AG10803 (cell line): ENCODE measurements at regions not wholly inside any gene's neighbourhood (a gene's known extent, or its start where the extent isn't known, plus 50 kb on each side); places are given as distances from the start of the nearest gene placed in this dataset.
"Not testable (repeated sequence)": the region's sequence is repeated elsewhere in the genome, so short reads cannot be mapped to it uniquely, and the experiment has no call there.

Source experiments
- DNase-seq: peaks from one replicate; pipeline ENCODE4 v3.0.0; 2010; ENCODE audit warnings: low read depth
- H3K4me3 ChIP-seq: 2 replicates; pipeline ENCODE4 v1.5.1; 2011; ENCODE audit warnings: mild to moderate bottlenecking, low read length, control low read depth
- CTCF ChIP-seq: conservative IDR thresholded peaks from 2 replicates; pipeline ENCODE4 v1.5.1; 2011; ENCODE audit warnings: mild to moderate bottlenecking, low read length, control low read depth, inconsistent platforms

- DNase-seq = no peak
Measured at GRCh38 chr16:79882340-79883005, 281.9 kb upstream of the MAF start.

GRCh38 chr16:79881107-79881506 is 280.6 kb upstream of the MAF start:
- not testable (repeated sequence) for H3K4me3 ChIP-seq, DNase-seq

More at GRCh38 chr16:79882340-79883005, 281.9 kb upstream of the MAF start:
- no peak for TF ChIP-seq CTCF
- H3K4me3 ChIP-seq = no peak overlapping the region

GRCh38 chr16:79876332-79876730 is 275.8 kb upstream of the MAF start:
- DNase-seq = no peak
- no peak overlapping the region for H3K4me3 ChIP-seq
- TF ChIP-seq CTCF = no peak

GRCh38 chr16:79874391-79874790 is 273.9 kb upstream of the MAF start:
- no peak for TF ChIP-seq CTCF
- no peak for DNase-seq
- H3K4me3 ChIP-seq = no peak overlapping the region

- no peak for DNase-seq
- TF ChIP-seq CTCF = no peak
Measured at GRCh38 chr16:79873825-79874224, 273.3 kb upstream of the MAF start.

GRCh38 chr16:79871906-79872305 is 271.4 kb upstream of the MAF start:
- no peak for DNase-seq
- no peak for TF ChIP-seq CTCF
- H3K4me3 ChIP-seq = no peak overlapping the region

More at GRCh38 chr16:79873825-79874224, 273.3 kb upstream of the MAF start:
- no peak overlapping the region for H3K4me3 ChIP-seq

- TF ChIP-seq CTCF = no peak
- H3K4me3 ChIP-seq = no peak overlapping the region
- no peak for DNase-seq
Measured at GRCh38 chr16:79870016-79870886, 269.7 kb upstream of the MAF start.
